GM12878 (cell line): ENCODE measurements at regions not wholly inside any gene's neighbourhood (a gene's known extent, or its start where the extent isn't known, plus 50 kb on each side); places are given as distances from the start of the nearest gene placed in this dataset.

Experiments
- ATAC-seq: fragments of 200-7000 bp; cut with Tn5 transposase; 3 replicates; pipeline ENCODE4 v1.9.1; 2020; ENCODE audit warnings: mild to moderate bottlenecking, moderate library complexity
- BruUV-seq: library from RNA; stranded (reverse); fragments of 400-500 nt; replicated peaks from 2 replicates; lab custom pipeline; 2021; lab: Mats Ljungman, UMichigan
- CTCF ChIA-PET: fragments of 300-600 bp; sonication (Branson Sonifier 250); formaldehyde crosslinking; extraction: SDS; loops from one replicate; lab custom pipeline; 2021; ENCODE audit warnings: inconsistent platforms; lab: Yijun Ruan, JAX
- POLR2A ChIA-PET: fragments of 350-600 bp; formaldehyde crosslinking; extraction: SDS; loops from one replicate; lab custom pipeline; 2021; ENCODE audit warnings: inconsistent platforms; lab: Charles Lee
- RAD21 ChIA-PET: fragments of 300-600 bp; sonication (Branson Sonifier 250); formaldehyde crosslinking; loops from one replicate; lab custom pipeline; 2023; ENCODE audit warnings: antibody characterized with exemption; ENCODE audit not compliant: unreplicated experiment; lab: Charles Lee
- SMC1A ChIA-PET: fragments of 300-600 bp; sonication (Branson Sonifier 250); formaldehyde crosslinking; loops from one replicate; lab custom pipeline; 2023; ENCODE audit not compliant: unreplicated experiment, uncharacterized antibody; lab: Charles Lee
- DNase-seq: peaks from one replicate; pipeline ENCODE4 v3.0.0-alpha.2; 2011; ENCODE audit warnings: low read depth, low spot score
- FAIRE-seq: peaks from 3 replicates; lab custom pipeline; 2011; peaks lifted over from hg19 to GRCh38; lab: Jason Lieb, UNC
- H2AFZ ChIP-seq: 2 replicates; pipeline ENCODE4 v1.6.0; 2011; ENCODE audit warnings: low read depth, low read length, control low read depth; ENCODE audit not compliant: control insufficient read depth
- H3K27ac ChIP-seq: 2 replicates; pipeline ENCODE4 v1.5.1; 2011; ENCODE audit warnings: control low read depth; ENCODE audit not compliant: control insufficient read depth, insufficient read depth
- H3K27me3 ChIP-seq, 2 experiments: replicated peaks in 1 of 2; 2 replicates each; pipeline versions ENCODE4 v1.6.0 to v1.6.1; 2011; ENCODE audit warnings: low read length in 1 of 2; ENCODE audit not compliant: control insufficient read depth in 2 of 2, insufficient read depth in 2 of 2
- H3K36me3 ChIP-seq, 2 experiments: 2 replicates each; pipeline ENCODE4 v1.5.1; 2011; ENCODE audit warnings: low read length in 1 of 2; ENCODE audit not compliant: control insufficient read depth in 2 of 2, insufficient read depth in 2 of 2
- H3K4me1 ChIP-seq: 2 replicates; pipeline ENCODE4 v1.6.1; 2011; ENCODE audit warnings: mild to moderate bottlenecking, low read length, moderate library complexity, mixed read lengths; ENCODE audit not compliant: control insufficient read depth, insufficient read depth
- H3K4me2 ChIP-seq: 2 replicates; pipeline ENCODE4 v1.6.0; 2011; ENCODE audit warnings: control low read depth; ENCODE audit not compliant: control insufficient read depth, insufficient read depth
- H3K4me3 ChIP-seq: fragments of 200-600 bp; sonication (generic); 2 replicates; pipeline ENCODE4 v1.5.1; 2016
- H3K79me2 ChIP-seq: 2 replicates; pipeline ENCODE4 v1.6.0; 2011; ENCODE audit warnings: low read length; ENCODE audit not compliant: control insufficient read depth, insufficient read depth
- H3K9ac ChIP-seq: 2 replicates; pipeline ENCODE4 v1.8.0; 2011; ENCODE audit warnings: low read length, control low read depth, mixed read lengths; ENCODE audit not compliant: control insufficient read depth, insufficient read depth
- H3K9me3 ChIP-seq: replicated peaks from 3 replicates; pipeline ENCODE4 v1.5.1; 2011; ENCODE audit warnings: mild to moderate bottlenecking, low read length; ENCODE audit not compliant: control insufficient read depth, insufficient read depth
- H4K20me1 ChIP-seq: 2 replicates; pipeline ENCODE4 v1.6.0; 2011; ENCODE audit not compliant: control insufficient read depth, insufficient read depth
- CEBPB ChIP-seq, 2 experiments: fragments of 150-350 bp in 1 of 2; IDR thresholded peaks; 2 replicates each; pipeline ENCODE4 v1.6.1; 2012 to 2014; ENCODE audit warnings: low read depth in 2 of 2, low read length in 2 of 2, borderline replicate concordance in 1 of 2, inconsistent platforms in 1 of 2
- CREM ChIP-seq: IDR thresholded peaks from 2 replicates; pipeline ENCODE4 v1.6.1; 2014; ENCODE audit warnings: antibody characterized with exemption, low read depth
- CTCF ChIP-seq, 3 experiments: IDR thresholded peaks in 2 of 3; conservative IDR thresholded peaks in 1 of 3; 2 replicates each; pipeline ENCODE4 v1.5.1; 2011; ENCODE audit warnings: low read depth in 3 of 3, low read length in 3 of 3, mild to moderate bottlenecking in 3 of 3, control low read depth in 2 of 3, moderate library complexity in 2 of 3, inconsistent platforms in 1 of 3, mixed read lengths in 1 of 3; ENCODE audit not compliant: control insufficient read depth in 2 of 3, insufficient read depth in 1 of 3; ENCODE audit errors: extremely low read depth in 1 of 3
- HDAC2 ChIP-seq: fragments of 200-600 bp; sonication (generic); IDR thresholded peaks from 2 replicates; pipeline ENCODE4 v1.6.1; 2017
- IKZF1 ChIP-seq: fragments of 450-650 bp; conservative IDR thresholded peaks from 2 replicates; pipeline ENCODE4 v1.6.1; 2017; ENCODE audit warnings: antibody characterized with exemption, mild to moderate bottlenecking
- NFIC ChIP-seq: IDR thresholded peaks from 2 replicates; pipeline ENCODE4 v1.6.1; 2012; ENCODE audit warnings: low read depth, mild to moderate bottlenecking, inconsistent platforms, low read length, moderate library complexity
- NR2F1 ChIP-seq: fragments of 450-650 bp; conservative IDR thresholded peaks from 2 replicates; pipeline ENCODE4 v1.6.1; 2017; ENCODE audit warnings: mild to moderate bottlenecking
- POU2F2 ChIP-seq: IDR thresholded peaks from 3 replicates; pipeline ENCODE4 v1.6.1; 2011; ENCODE audit warnings: low read depth, mild to moderate bottlenecking, low read length, borderline replicate concordance
- RBBP5 ChIP-seq: fragments of 200-600 bp; sonication (generic); conservative IDR thresholded peaks from 2 replicates; pipeline ENCODE4 v1.6.1; 2016
- SKIL ChIP-seq: fragments of 450-650 bp; IDR thresholded peaks from 2 replicates; pipeline ENCODE4 v1.6.1; 2017; ENCODE audit warnings: mild to moderate bottlenecking, low read depth, inconsistent platforms; ENCODE audit not compliant: poor library complexity, severe bottlenecking
- SMC3 ChIP-seq: IDR thresholded peaks from 2 replicates; pipeline ENCODE4 v1.6.1; 2011; ENCODE audit warnings: low read length, improper control_type of control experiment, borderline replicate concordance
- SREBF2 ChIP-seq: IDR thresholded peaks from 2 replicates; pipeline ENCODE4 v1.6.1; 2012; ENCODE audit warnings: mild to moderate bottlenecking, low read length
- STAT3 ChIP-seq: IDR thresholded peaks from 2 replicates; pipeline ENCODE4 v1.6.1; 2011; ENCODE audit warnings: low read depth, low read length, improper control_type of control experiment
- ZNF24 ChIP-seq: fragments of 450-650 bp; IDR thresholded peaks from 2 replicates; pipeline ENCODE4 v1.6.1; 2017; ENCODE audit warnings: antibody characterized with exemption, mild to moderate bottlenecking
- ZSCAN29 ChIP-seq: fragments of 450-650 bp; IDR thresholded peaks from 2 replicates; pipeline ENCODE4 v1.6.1; 2017; ENCODE audit warnings: mild to moderate bottlenecking, moderate library complexity
- WGBS: methylation state at CpG from one replicate; pipeline ENCODE4 v1.1.6; 2016; ENCODE audit warnings: low lambda C conversion rate; ENCODE audit not compliant: insufficient replicate concordance, insufficient coverage; ENCODE audit errors: missing lambda C conversion rate; 5-methylcytosine and 5-hydroxymethylcytosine counted together
- in situ Hi-C: fragments of 300-500 bp; cut with MboI; formaldehyde crosslinking; loops from 9 replicates; pipeline ENCODE4 v1.14.3; 2018; ENCODE audit warnings: mixed read lengths
- intact Hi-C: fragments of 100-400 bp; cut with micrococcal nuclease; formaldehyde crosslinking; loops from one replicate; pipeline ENCODE4 v1.14.2; 2022; ENCODE audit not compliant: unreplicated experiment

- in situ Hi-C loops = no loop called here
- Histone ChIP-seq H3K27me3 (no peaks in the 10 kb centered on the region), H3K36me3 (no peaks in the 10 kb centered on the region), H3K27ac (no peak overlapping the region), H3K9ac (no peak overlapping the region), H3K4me2 (no peak overlapping the region), H3K4me1 (peaks cover 16% of the 10 kb centered on the region), H3K4me3 (no peak overlapping the region), H4K20me1 (no peaks in the 10 kb centered on the region), H3K79me2 (no peaks in the 10 kb centered on the region), H2AFZ (no peak overlapping the region), H3K9me3 (peaks cover 3% of the 10 kb centered on the region; the same call in 1 of the 3 replicates)
- 77% methylated on average over 4 of the region's 4 CpGs for WGBS
- FAIRE-seq = no peak
- RAD21 ChIA-PET = no interaction called here
- no peak for ATAC-seq
- BruUV-seq = no TSS peak
- CTCF ChIA-PET = interaction anchor here (0.7 to 2.4 kb wide), 2 partner anchors 30 kb away, joined by 3 to 7 read pairs; no protein-coding TSS in a partner anchor
- POLR2A ChIA-PET = interaction anchor here (0.6 kb wide), 1 partner anchor 140 kb away, joined by 7 read pairs; no protein-coding TSS in a partner anchor
- SMC1A ChIA-PET = interaction anchor here (0.6 to 2.2 kb wide), 4 partner anchors 48 to 700 kb away, joined by 3 to 5 read pairs (median 4); no protein-coding TSS in a partner anchor
- no peak for DNase-seq
- TF ChIP-seq CREM (no peak), POU2F2 (no peak), ZNF24 (peak; percentile 95)
- intact Hi-C loops = no loop called here
Measured at GRCh38 chr3:72635551-72635950, 212.7 kb downstream of the SHQ1 start.

GRCh38 chr3:72634128-72634527 is 214.1 kb downstream of the SHQ1 start:
- in situ Hi-C loops (no loop called here), intact Hi-C loops (loop anchor here (5.0 kb wide), 2 partner anchors 187 to 207 kb away; partner anchors contain the start of gene RYBP)
- Histone ChIP-seq H3K4me1 (peaks cover 28% of the 10 kb centered on the region), H3K79me2 (no peaks in the 10 kb centered on the region), H3K9me3 (peaks cover 3% of the 10 kb centered on the region; the same call in 1 of the 3 replicates), H3K4me2 (0 out of 2 replicates have a peak overlapping the region, but pooled peaks have one; percentile 3), H3K9ac (no peak overlapping the region), H4K20me1 (no peaks in the 10 kb centered on the region), H3K36me3 (no peaks in the 10 kb centered on the region), H3K4me3 (no peak overlapping the region), H3K27me3 (no peaks in the 10 kb centered on the region), H3K27ac (no peak overlapping the region), H2AFZ (no peak overlapping the region)
- POLR2A ChIA-PET = no interaction called here
- FAIRE-seq = peak; percentile 44
- DNase-seq = peak; percentile 32
- peak; percentile 85 for ATAC-seq
- SMC1A ChIA-PET = interaction anchor here (0.6 to 1.8 kb wide), 5 partner anchors 9 to 188 kb away, joined by 3 to 5 read pairs (median 3); no protein-coding TSS in a partner anchor
- RAD21 ChIA-PET = no interaction called here
- CTCF ChIA-PET = interaction anchor here (0.6 to 2.4 kb wide), 3 partner anchors 32 to 346 kb away, joined by 3 to 7 read pairs (median 3); no protein-coding TSS in a partner anchor
- BruUV-seq = no TSS peak
- WGBS = 0% methylated on average over 2 of the region's 2 CpGs
- no peak for TF ChIP-seq STAT3
- no peak for TF ChIP-seq SREBF2
- TF ChIP-seq HDAC2 = no peak
- TF ChIP-seq SKIL = peak; percentile 41
- TF ChIP-seq ZSCAN29 = no peak
- no peak for TF ChIP-seq RBBP5
- TF ChIP-seq CEBPB (IDR thresholded peaks at IDR 0.05; ENCODE audit: borderline replicate concordance in 1 of 2, low read depth in 2 of 2, low read length in 2 of 2) = no peak
- TF ChIP-seq CTCF (IDR thresholded peaks at IDR 0.05 in 2 of 3, conservative IDR thresholded peaks at IDR 0.05 in 1 of 3; ENCODE audit: control insufficient read depth in 2 of 3, extremely low read depth in 1 of 3, insufficient read depth in 1 of 3, low read depth in 3 of 3, low read length in 3 of 3) = no peak
- no peak for TF ChIP-seq SMC3
- TF ChIP-seq NR2F1 = peak; percentile 75; the same call in 1 of the 2 replicates
- TF ChIP-seq IKZF1 = 0 out of 2 replicates have a peak, but pooled peaks have one; percentile 14
- TF ChIP-seq NFIC = peak; percentile 86
